Neuronal stem cell (in vitro differentiated cells): ENCODE measurements at regions not wholly inside any gene's neighbourhood (a gene's known extent, or its start where the extent isn't known, plus 50 kb on each side); places are given as distances from the start of the nearest gene placed in this dataset.

Experiments
- DNase-seq: peaks from one replicate; pipeline ENCODE4 v3.0.0-alpha.2; 2013; ENCODE audit warnings: low spot score
- H2AFZ ChIP-seq: one replicate; pipeline ENCODE4 v1.6.1; 2013; ENCODE audit warnings: mild to moderate bottlenecking, low read length, inconsistent platforms
- H2AK5ac ChIP-seq: 2 replicates; pipeline ENCODE4 v1.6.1; 2013; ENCODE audit warnings: low read depth, mild to moderate bottlenecking, inconsistent platforms, low read length, moderate library complexity, mixed read lengths
- H2BK120ac ChIP-seq: 2 replicates; pipeline ENCODE4 v1.6.1; 2013; ENCODE audit warnings: low read depth, mild to moderate bottlenecking, inconsistent platforms, low read length, moderate library complexity, mixed read lengths
- H2BK12ac ChIP-seq: one replicate; pipeline ENCODE4 v1.6.1; 2013; ENCODE audit warnings: low read length, inconsistent platforms
- H2BK15ac ChIP-seq: 2 replicates; pipeline ENCODE4 v1.6.1; 2013; ENCODE audit warnings: mild to moderate bottlenecking, low read length, inconsistent platforms, mixed read lengths
- H2BK5ac ChIP-seq: one replicate; pipeline ENCODE4 v1.6.1; 2013; ENCODE audit warnings: inconsistent platforms, mild to moderate bottlenecking, low read length, moderate library complexity
- H3K14ac ChIP-seq: one replicate; pipeline ENCODE4 v1.6.1; 2013; ENCODE audit warnings: low read length, inconsistent platforms
- H3K18ac ChIP-seq: 2 replicates; pipeline ENCODE4 v1.6.1; 2013; ENCODE audit warnings: low read length, inconsistent platforms
- H3K23ac ChIP-seq: 2 replicates; pipeline ENCODE4 v1.6.1; 2013; ENCODE audit warnings: low read depth, mild to moderate bottlenecking, mixed read lengths, low read length, inconsistent platforms; ENCODE audit not compliant: poor library complexity
- H3K27ac ChIP-seq: replicated peaks from 3 replicates; pipeline ENCODE4 v1.5.1; 2013; ENCODE audit warnings: low read length, inconsistent platforms
- H3K27me3 ChIP-seq, 3 experiments: 2 replicates each; pipeline ENCODE4 v1.6.1; 2013; ENCODE audit warnings: low read length in 3 of 3, mild to moderate bottlenecking in 2 of 3, inconsistent platforms in 1 of 3, low read depth in 1 of 3, mixed read lengths in 1 of 3, moderate library complexity in 1 of 3; ENCODE audit not compliant: control insufficient read depth in 3 of 3, insufficient read depth in 3 of 3
- H3K36me3 ChIP-seq, 2 donors: replicated peaks in 1 of 2; 2 replicates each; pipeline ENCODE4 v1.6.1; 2013; ENCODE audit warnings: low read length in 2 of 2; ENCODE audit not compliant: control insufficient read depth in 2 of 2, insufficient read depth in 2 of 2
- H3K4ac ChIP-seq: 2 replicates; pipeline ENCODE4 v1.6.1; 2013; ENCODE audit warnings: inconsistent platforms, mild to moderate bottlenecking, low read length, moderate library complexity
- H3K4me1 ChIP-seq, 2 donors: 1 replicate in 1 of 2; 2 replicates in 1 of 2; pipeline ENCODE4 v1.6.1; 2013; ENCODE audit warnings: low read length in 2 of 2, low read depth in 1 of 2; ENCODE audit not compliant: control insufficient read depth in 2 of 2, insufficient read depth in 1 of 2
- H3K4me2 ChIP-seq: one replicate; pipeline ENCODE4 v1.6.1; 2013; ENCODE audit warnings: mild to moderate bottlenecking, low read length, inconsistent platforms; ENCODE audit not compliant: insufficient read depth, poor library complexity, severe bottlenecking
- H3K4me3 ChIP-seq, 2 donors: 2 replicates each; pipeline ENCODE4 v1.5.1; 2013; ENCODE audit warnings: low read length in 2 of 2, mild to moderate bottlenecking in 2 of 2, inconsistent platforms in 1 of 2, moderate library complexity in 1 of 2
- H3K79me1 ChIP-seq: one replicate; pipeline ENCODE4 v1.6.1; 2013; ENCODE audit warnings: low read depth, mild to moderate bottlenecking, inconsistent platforms, low read length, moderate library complexity
- H3K9ac ChIP-seq: one replicate; pipeline ENCODE4 v1.6.1; 2013; ENCODE audit warnings: mild to moderate bottlenecking, low read depth, low read length, inconsistent platforms; ENCODE audit not compliant: poor library complexity
- H3K9me3 ChIP-seq, 2 donors: replicated peaks in 1 of 2; 2 replicates each; pipeline versions ENCODE3 to v1.6.1; 2013; ENCODE audit warnings: low read length in 2 of 2, mild to moderate bottlenecking in 2 of 2, inconsistent platforms in 1 of 2, low read depth in 1 of 2, mixed read lengths in 1 of 2, moderate library complexity in 1 of 2; ENCODE audit not compliant: control insufficient read depth in 2 of 2, insufficient read depth in 1 of 2
- H4K8ac ChIP-seq: one replicate; pipeline ENCODE4 v1.6.1; 2013; ENCODE audit warnings: low read depth, mild to moderate bottlenecking, inconsistent platforms, low read length, moderate library complexity
- H4K91ac ChIP-seq: one replicate; pipeline ENCODE4 v1.6.1; 2013; ENCODE audit warnings: low read length, low read depth, mild to moderate bottlenecking, inconsistent platforms; ENCODE audit not compliant: poor library complexity
- WGBS, 2 donors: extraction: QIAGEN DNeasy Blood & Tissue Kit; methylation state at CpG; one replicate each; pipeline ENCODE4 v1.1.7; 2013; ENCODE audit warnings: missing lambda C conversion rate in 2 of 2, mixed read lengths in 1 of 2; ENCODE audit not compliant: insufficient read length in 2 of 2, insufficient replicate concordance in 1 of 2; ENCODE audit errors: extremely low coverage in 2 of 2; 5-methylcytosine and 5-hydroxymethylcytosine counted together

DNA sequence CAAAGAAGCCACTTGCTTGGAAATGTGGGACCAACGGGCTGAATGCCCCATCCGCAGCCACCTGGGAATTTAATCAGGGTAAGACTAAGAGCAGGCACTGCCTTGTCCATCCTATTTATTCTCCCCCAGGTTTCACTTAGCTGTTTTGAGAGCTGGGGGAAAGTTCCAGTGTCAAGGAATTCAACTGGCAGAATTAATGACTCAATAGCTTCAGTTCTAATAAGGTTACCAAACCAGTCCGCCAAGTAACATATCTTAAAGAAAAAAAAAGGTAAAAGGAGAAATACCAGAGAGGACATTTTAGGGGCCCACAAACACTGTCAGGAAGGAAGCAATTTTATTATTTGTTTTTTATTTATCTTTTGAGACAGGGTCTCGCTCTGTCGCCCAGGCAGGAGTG, 157.6 kb upstream of the SOD1 start:
- no peak overlapping the region for H3K4ac ChIP-seq
- H3K4me1 ChIP-seq: peaks cover 0 to 8% of the 10 kb centered on the region in 2 donors
- no peak overlapping the region for H4K8ac ChIP-seq
- no peak overlapping the region for H3K23ac ChIP-seq
- no peak overlapping the region for H2BK5ac ChIP-seq
- no CpG with 5 or more reads among the region's 5 CpGs for WGBS, 2 donors
- no peak overlapping the region for H4K91ac ChIP-seq
- H3K79me1 ChIP-seq: peaks cover 2% of the 10 kb centered on the region
- no peak overlapping the region for H3K14ac ChIP-seq
- no peak overlapping the region for H3K4me3 ChIP-seq
- no peak overlapping the region for H3K18ac ChIP-seq
- H3K9me3 ChIP-seq: no peaks in the 10 kb centered on the region
- H2BK15ac ChIP-seq: no peak overlapping the region
- peaks cover 3 to 9% of the 10 kb centered on the region in 2 donors for H3K36me3 ChIP-seq
- H2BK12ac ChIP-seq: no peak overlapping the region
- H3K4me2 ChIP-seq: no peak overlapping the region
- H2AFZ ChIP-seq: no peak overlapping the region
- H3K27ac ChIP-seq: no peak overlapping the region
- no peak overlapping the region for H2BK120ac ChIP-seq
- H2AK5ac ChIP-seq: no peak overlapping the region
- H3K9ac ChIP-seq: no peak overlapping the region
- no peak for DNase-seq
- H3K27me3 ChIP-seq: no peaks in the 10 kb centered on the region

DNA sequence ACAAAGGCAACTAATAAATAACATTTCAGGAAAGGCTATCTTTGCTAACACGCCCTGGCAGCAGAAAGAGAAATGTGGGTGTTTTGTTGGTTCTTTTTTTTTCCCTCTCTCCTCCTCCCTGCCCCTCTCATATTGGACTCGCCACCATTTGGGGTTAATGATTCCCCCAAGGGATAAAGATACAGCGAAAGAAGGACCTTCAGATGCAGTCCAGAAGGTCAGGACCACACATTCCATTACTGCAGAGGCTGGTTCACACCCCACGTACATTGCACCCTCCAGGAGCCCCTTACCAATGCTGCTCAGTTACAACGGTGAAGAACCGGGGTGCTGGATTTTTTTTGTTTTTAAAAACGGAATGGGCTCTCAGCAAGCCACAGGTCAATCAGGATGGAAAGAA, 156.9 kb upstream of the TIAM1 start:
- no peak overlapping the region for H3K23ac ChIP-seq
- H4K91ac ChIP-seq: no peak overlapping the region
- H3K36me3 ChIP-seq: peaks cover 3 to 9% of the 10 kb centered on the region in 2 donors
- DNase-seq: no peak
- H2AFZ ChIP-seq: no peak overlapping the region
- no peak overlapping the region for H2AK5ac ChIP-seq
- H3K4me2 ChIP-seq: no peak overlapping the region
- no peak overlapping the region for H2BK15ac ChIP-seq
- H3K27me3 ChIP-seq: no peaks in the 10 kb centered on the region
- H3K27ac ChIP-seq: no peak overlapping the region
- H3K18ac ChIP-seq: no peak overlapping the region
- WGBS, 2 donors: no CpG with 5 or more reads among the region's 7 CpGs
- H2BK5ac ChIP-seq: no peak overlapping the region
- no peak overlapping the region for H3K4me3 ChIP-seq
- H2BK12ac ChIP-seq: no peak overlapping the region
- H2BK120ac ChIP-seq: no peak overlapping the region
- no peak overlapping the region for H4K8ac ChIP-seq
- H3K4ac ChIP-seq: no peak overlapping the region
- H3K9ac ChIP-seq: no peak overlapping the region
- H3K4me1 ChIP-seq: peaks cover 0 to 9% of the 10 kb centered on the region in 2 donors
- H3K9me3 ChIP-seq: no peaks in the 10 kb centered on the region
- H3K14ac ChIP-seq: no peak overlapping the region
- peaks cover 2% of the 10 kb centered on the region for H3K79me1 ChIP-seq

DNA sequence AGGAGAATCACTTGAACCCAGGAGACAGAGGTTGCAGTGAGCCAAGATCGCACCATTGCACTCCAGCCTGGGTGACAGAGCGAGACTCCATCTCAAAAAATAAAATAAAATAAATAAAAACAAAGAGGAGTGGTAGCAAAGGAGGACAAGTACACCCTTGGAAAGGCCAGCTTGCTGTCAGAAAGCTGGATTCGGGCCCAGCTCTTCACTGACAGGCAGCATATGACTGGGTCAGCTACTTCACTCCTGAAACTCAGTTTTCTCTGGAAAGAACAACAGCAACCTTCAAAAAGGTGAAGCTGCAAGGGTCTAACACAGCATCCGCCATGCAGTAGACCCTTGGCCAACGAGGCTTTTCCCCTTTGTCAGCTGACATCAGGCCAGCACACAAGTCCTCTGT, 156.0 kb upstream of the TIAM1 start:
- H3K18ac ChIP-seq: no peak overlapping the region
- H3K79me1 ChIP-seq: peaks cover 5% of the 10 kb centered on the region
- H2BK15ac ChIP-seq: no peak overlapping the region
- no peak overlapping the region for H2AK5ac ChIP-seq
- H2AFZ ChIP-seq: no peak overlapping the region
- no peaks in the 10 kb centered on the region for H3K27me3 ChIP-seq
- H3K4me2 ChIP-seq: no peak overlapping the region
- no peak overlapping the region for H3K9ac ChIP-seq
- H3K27ac ChIP-seq: no peak overlapping the region
- H3K4me3 ChIP-seq: no peak overlapping the region
- H2BK5ac ChIP-seq: no peak overlapping the region
- no peak overlapping the region for H4K8ac ChIP-seq
- no CpG with 5 or more reads among the region's 5 CpGs for WGBS, 2 donors
- H3K4ac ChIP-seq: no peak overlapping the region
- no peak overlapping the region for H2BK12ac ChIP-seq
- H3K14ac ChIP-seq: no peak overlapping the region
- no peak overlapping the region for H2BK120ac ChIP-seq
- peaks cover 0 to 8% of the 10 kb centered on the region in 2 donors for H3K4me1 ChIP-seq
- H3K9me3 ChIP-seq: peaks cover 3% of the 10 kb centered on the region in 2 donors
- H4K91ac ChIP-seq: no peak overlapping the region
- DNase-seq: no peak
- peaks cover 3 to 14% of the 10 kb centered on the region in 2 donors for H3K36me3 ChIP-seq
- no peak overlapping the region for H3K23ac ChIP-seq

DNA sequence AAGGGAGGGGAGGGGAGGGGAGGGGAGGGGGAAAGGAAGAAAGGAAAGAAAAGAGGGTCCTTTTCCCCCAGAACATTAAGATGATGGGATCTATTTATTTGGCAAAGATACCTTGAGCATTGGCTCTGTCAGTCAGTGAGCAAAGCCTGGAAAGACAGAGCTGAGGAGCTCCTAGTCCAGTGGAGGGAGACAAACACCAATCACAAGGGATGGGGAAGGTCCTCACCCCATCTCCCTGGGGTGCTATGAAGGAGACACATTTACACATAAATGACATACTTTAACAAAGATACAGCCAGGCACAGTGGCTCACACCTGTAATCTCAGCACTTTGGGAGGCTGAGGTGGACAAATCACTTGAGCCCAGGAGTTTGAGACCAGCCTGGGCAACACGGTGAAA, 154.9 kb upstream of the TIAM1 start:
- H3K27me3 ChIP-seq: no peaks in the 10 kb centered on the region
- H3K36me3 ChIP-seq: peaks cover 3 to 18% of the 10 kb centered on the region in 2 donors
- no peak overlapping the region for H2BK12ac ChIP-seq
- H3K18ac ChIP-seq: no peak overlapping the region
- H3K9me3 ChIP-seq: peaks cover 3% of the 10 kb centered on the region in 2 donors
- no peak overlapping the region for H3K27ac ChIP-seq
- H2BK5ac ChIP-seq: no peak overlapping the region
- H3K23ac ChIP-seq: no peak overlapping the region
- H3K4me3 ChIP-seq: no peak overlapping the region
- H3K4me1 ChIP-seq: peaks cover 0 to 7% of the 10 kb centered on the region in 2 donors
- H2AFZ ChIP-seq: no peak overlapping the region
- H2BK15ac ChIP-seq: no peak overlapping the region
- no peak overlapping the region for H3K4me2 ChIP-seq
- DNase-seq: no peak
- H4K8ac ChIP-seq: no peak overlapping the region
- no peak overlapping the region for H3K14ac ChIP-seq
- peaks cover 5% of the 10 kb centered on the region for H3K79me1 ChIP-seq
- H3K9ac ChIP-seq: no peak overlapping the region
- H3K4ac ChIP-seq: no peak overlapping the region
- no peak overlapping the region for H2BK120ac ChIP-seq
- H4K91ac ChIP-seq: no peak overlapping the region
- no peak overlapping the region for H2AK5ac ChIP-seq
- no CpG with 5 or more reads among the region's 1 CpG for WGBS, 2 donors
